Esophagus muscularis mucosa (tissue), 4 donors: ENCODE measurements at regions not wholly inside any gene's neighbourhood (a gene's known extent, or its start where the extent isn't known, plus 50 kb on each side); places are given as distances from the start of the nearest gene placed in this dataset.

Source experiments
- CTCF ChIP-seq, 3 experiments: fragments of 200-600 bp in 2 of 3; fragments of 450-650 bp in 1 of 3; sonication (generic) in 2 of 3; IDR thresholded peaks; one replicate each; pipeline ENCODE4 v1.5.1; 2017 to 2019; ENCODE audit warnings: antibody characterized with exemption in 3 of 3, mild to moderate bottlenecking in 2 of 3, moderate library complexity in 1 of 3
- EP300 ChIP-seq: sonication (generic); formaldehyde crosslinking; IDR thresholded peaks from one replicate; pipeline ENCODE4 v1.6.1; 2017; ENCODE audit warnings: antibody characterized with exemption
- POLR2A ChIP-seq: fragments of 450-650 bp; IDR thresholded peaks from one replicate; pipeline ENCODE4 v1.6.1; 2017; ENCODE audit warnings: antibody characterized with exemption, moderate library complexity, mild to moderate bottlenecking, low read depth
- POLR2AphosphoS5 ChIP-seq, 2 donors: sonication (generic); formaldehyde crosslinking; IDR thresholded peaks; one replicate each; pipeline ENCODE4 v1.6.1; 2017; ENCODE audit warnings: antibody characterized with exemption in 2 of 2

- TF ChIP-seq CTCF (IDR thresholded peaks at IDR 0.05) (no peak), POLR2AphosphoS5 (IDR thresholded peaks at IDR 0.05) (no peak), POLR2A (no peak), EP300 (no peak)
Observed at GRCh38 chr2:123768233-123768632, 256.9 kb upstream of the CNTNAP5 start.
